GM12865 (cell line): ENCODE measurements at regions not wholly inside any gene's neighbourhood (a gene's known extent, or its start where the extent isn't known, plus 50 kb on each side); places are given as distances from the start of the nearest gene placed in this dataset.

Experiments used
- DNase-seq: peaks from one replicate; pipeline ENCODE4 v3.0.0; 2010; ENCODE audit warnings: low read depth
- H3K4me3 ChIP-seq: 2 replicates; pipeline ENCODE4 v1.5.1; 2011; ENCODE audit warnings: mild to moderate bottlenecking, low read depth, low read length, control low read depth
- TF ChIP-seq, protein P1 (sequence below): IDR thresholded peaks from 2 replicates; pipeline ENCODE4 v1.5.1; 2011; ENCODE audit warnings: low read length, control low read depth, low read depth, inconsistent platforms; ENCODE audit not compliant: insufficient read depth; ENCODE audit errors: missing control alignments

DNA sequence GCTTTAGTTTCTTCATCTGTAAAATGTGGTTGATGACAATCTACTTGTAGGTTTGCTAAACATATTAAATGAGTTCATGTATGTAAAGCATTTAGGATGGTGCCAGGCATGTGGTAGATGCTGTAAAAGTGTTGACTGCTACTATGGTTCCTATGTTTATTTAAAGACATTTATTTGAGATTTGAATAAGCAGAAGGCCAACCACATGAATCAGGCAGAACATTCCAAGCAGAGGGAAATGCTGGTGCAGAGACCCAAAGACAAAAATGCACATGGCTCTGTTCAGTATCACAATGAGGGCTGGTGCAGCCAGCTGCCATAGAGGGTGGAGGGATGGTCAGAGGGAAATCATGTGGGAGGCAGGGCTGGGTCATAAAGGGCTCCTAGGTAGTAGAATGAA, 156.2 kb upstream of the PDGFD start:
- no peak overlapping the region for H3K4me3 ChIP-seq
- no peak for DNase-seq
- TF ChIP-seq, protein P1, sequence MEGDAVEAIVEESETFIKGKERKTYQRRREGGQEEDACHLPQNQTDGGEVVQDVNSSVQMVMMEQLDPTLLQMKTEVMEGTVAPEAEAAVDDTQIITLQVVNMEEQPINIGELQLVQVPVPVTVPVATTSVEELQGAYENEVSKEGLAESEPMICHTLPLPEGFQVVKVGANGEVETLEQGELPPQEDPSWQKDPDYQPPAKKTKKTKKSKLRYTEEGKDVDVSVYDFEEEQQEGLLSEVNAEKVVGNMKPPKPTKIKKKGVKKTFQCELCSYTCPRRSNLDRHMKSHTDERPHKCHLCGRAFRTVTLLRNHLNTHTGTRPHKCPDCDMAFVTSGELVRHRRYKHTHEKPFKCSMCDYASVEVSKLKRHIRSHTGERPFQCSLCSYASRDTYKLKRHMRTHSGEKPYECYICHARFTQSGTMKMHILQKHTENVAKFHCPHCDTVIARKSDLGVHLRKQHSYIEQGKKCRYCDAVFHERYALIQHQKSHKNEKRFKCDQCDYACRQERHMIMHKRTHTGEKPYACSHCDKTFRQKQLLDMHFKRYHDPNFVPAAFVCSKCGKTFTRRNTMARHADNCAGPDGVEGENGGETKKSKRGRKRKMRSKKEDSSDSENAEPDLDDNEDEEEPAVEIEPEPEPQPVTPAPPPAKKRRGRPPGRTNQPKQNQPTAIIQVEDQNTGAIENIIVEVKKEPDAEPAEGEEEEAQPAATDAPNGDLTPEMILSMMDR, result no peak

DNA sequence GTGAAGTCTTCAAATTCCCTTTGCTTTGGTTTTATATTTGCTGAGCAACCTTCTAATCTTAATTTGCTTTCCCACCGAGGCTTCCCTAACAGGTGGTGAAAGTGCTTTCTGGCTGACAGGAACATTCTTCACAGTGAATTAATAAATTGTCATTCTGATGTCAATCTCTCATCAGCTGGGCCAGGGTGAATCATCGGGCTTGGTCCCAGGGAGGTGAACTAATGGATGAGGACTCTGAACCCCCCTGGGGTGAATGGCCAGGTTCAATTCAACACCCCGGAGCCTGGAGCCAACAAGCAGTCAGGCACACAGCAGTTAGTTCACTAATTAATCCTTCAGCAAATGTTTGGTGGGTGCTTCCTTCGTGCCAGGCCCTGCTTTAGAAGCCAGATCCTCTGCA, 155.4 kb upstream of the PDGFD start:
- no peak for DNase-seq
- TF ChIP-seq, protein P1, result no peak
- H3K4me3 ChIP-seq, result no peak overlapping the region

- TF ChIP-seq, protein P1, result no peak
- H3K4me3 ChIP-seq, result no peak overlapping the region
- DNase-seq, result no peak
Measured at GRCh38 chr11:104306862-104307474, 143.0 kb upstream of the PDGFD start.

GRCh38 chr11:104301776-104302175, 137.8 kb upstream of the PDGFD start:
- TF ChIP-seq, protein P1, result no peak
- no peak for DNase-seq
- no peak overlapping the region for H3K4me3 ChIP-seq

- TF ChIP-seq, protein P1, result no peak
- H3K4me3 ChIP-seq, result no peak overlapping the region
- DNase-seq, result no peak
Measured at GRCh38 chr11:104291646-104292045, 127.7 kb upstream of the PDGFD start.

GRCh38 chr11:104286129-104286528, 122.2 kb upstream of the PDGFD start:
- TF ChIP-seq, protein P1, result no peak
- no peak overlapping the region for H3K4me3 ChIP-seq
- no peak for DNase-seq

DNA sequence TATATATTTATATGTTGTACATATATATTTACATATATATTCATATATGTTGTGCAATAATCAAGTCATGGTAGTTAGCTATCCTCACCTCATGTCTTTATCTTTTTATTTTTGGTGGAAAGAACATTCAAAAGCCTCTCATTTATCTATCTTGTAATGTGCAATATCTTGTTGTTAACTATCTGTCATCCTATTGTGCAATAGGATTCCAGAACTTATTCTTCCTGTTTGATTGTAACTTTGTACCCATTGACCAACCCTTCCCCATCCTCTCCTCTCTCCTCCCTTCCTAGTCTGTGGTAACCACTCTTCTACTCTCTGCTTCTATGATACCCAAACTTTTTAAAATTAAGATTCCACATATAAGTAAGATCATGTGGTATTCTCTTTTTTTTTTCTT, 115.6 kb upstream of the PDGFD start:
- TF ChIP-seq, protein P1, result no peak
- no peak for DNase-seq
- H3K4me3 ChIP-seq, result no peak overlapping the region
